ENCODE measurements at regions not wholly inside any gene's neighbourhood (a gene's known extent, or its start where the extent isn't known, plus 50 kb on each side); places are given as distances from the start of the nearest gene placed in this dataset.
A peak's percentile ranks its signal among the peaks of the same experiment; 100 is the strongest.

GRCh38 chr20:29299811-29300578, 1957.5 kb upstream of the DEFB115 start:
- intact Hi-C loops (cut with DNase I), result no loop called here
- TF ChIP-seq, protein P1, sequence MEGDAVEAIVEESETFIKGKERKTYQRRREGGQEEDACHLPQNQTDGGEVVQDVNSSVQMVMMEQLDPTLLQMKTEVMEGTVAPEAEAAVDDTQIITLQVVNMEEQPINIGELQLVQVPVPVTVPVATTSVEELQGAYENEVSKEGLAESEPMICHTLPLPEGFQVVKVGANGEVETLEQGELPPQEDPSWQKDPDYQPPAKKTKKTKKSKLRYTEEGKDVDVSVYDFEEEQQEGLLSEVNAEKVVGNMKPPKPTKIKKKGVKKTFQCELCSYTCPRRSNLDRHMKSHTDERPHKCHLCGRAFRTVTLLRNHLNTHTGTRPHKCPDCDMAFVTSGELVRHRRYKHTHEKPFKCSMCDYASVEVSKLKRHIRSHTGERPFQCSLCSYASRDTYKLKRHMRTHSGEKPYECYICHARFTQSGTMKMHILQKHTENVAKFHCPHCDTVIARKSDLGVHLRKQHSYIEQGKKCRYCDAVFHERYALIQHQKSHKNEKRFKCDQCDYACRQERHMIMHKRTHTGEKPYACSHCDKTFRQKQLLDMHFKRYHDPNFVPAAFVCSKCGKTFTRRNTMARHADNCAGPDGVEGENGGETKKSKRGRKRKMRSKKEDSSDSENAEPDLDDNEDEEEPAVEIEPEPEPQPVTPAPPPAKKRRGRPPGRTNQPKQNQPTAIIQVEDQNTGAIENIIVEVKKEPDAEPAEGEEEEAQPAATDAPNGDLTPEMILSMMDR (IDR thresholded peaks at IDR 0.05), result no peak
- Histone ChIP-seq H3K27ac (no peak overlapping the region), H3K27me3 (ENCODE audit: low read depth) (no peaks in the 10 kb centered on the region), H3K4me1 (no peaks in the 10 kb centered on the region), H3K4me3 (no peak overlapping the region), H3K9me3 (peaks cover 7% of the 10 kb centered on the region), H3K36me3 (no peaks in the 10 kb centered on the region)
- ATAC-seq, result peak in 1 of 2 donors; percentile 4
- no peak for DNase-seq

DNA sequence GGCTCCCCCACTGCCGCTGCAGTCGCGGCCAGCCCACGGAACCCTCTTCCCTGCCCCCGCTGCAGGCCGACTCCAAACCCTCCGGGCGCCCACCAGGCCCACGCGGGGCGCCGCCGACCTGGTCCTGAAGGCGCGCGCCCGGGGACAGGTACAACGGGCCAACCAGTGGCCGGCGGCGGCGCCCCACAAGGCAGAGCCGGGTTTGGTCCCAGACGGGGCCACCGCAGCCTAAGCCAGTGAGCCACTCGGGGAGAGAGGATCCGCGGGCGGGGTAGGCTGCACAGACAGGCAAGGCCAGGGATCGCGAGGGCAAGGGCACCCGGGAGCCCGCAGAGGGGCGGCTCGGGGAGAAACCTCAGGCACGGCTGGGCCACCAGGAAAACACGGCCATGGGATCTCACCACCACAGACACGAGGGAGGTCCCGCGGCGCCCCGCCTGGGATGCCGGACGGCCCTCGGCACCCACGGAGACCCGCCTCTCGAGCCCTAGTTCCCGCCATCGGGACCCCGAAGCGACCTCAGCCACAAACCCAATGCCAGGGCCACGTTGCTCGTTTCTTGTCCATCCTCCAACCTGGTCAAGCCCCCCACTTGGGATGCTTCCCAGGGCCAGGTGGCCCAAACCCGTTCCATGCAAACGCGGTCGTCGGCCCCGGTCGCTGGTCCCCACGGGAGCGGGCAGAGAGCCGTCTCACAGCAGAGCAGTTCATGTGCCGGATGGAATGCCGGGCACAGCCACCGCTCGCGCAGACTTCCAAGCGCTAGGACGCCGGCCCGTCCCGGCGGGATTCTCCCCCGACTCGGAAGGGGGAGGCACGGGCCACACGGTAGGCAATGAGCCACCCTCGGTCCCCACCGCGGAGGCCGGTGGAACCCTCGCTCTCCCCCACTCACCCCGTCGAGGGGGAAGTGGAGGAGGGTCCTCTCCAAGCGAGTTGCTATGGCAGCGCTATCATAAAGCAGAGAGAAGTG, 1956.6 kb upstream of the DEFB115 start:
- intact Hi-C loops (cut with DNase I), result no loop called here
- Histone ChIP-seq H3K9me3 (peaks cover 7% of the 10 kb centered on the region), H3K4me1 (no peaks in the 10 kb centered on the region), H3K4me3 (no peak overlapping the region), H3K27me3 (ENCODE audit: low read depth) (no peaks in the 10 kb centered on the region), H3K27ac (no peak overlapping the region), H3K36me3 (no peaks in the 10 kb centered on the region)
- TF ChIP-seq, protein P1 (IDR thresholded peaks at IDR 0.05), result no peak
- peak in 1 of 2 donors; percentile 40 for ATAC-seq
- DNase-seq, result no peak

DNA sequence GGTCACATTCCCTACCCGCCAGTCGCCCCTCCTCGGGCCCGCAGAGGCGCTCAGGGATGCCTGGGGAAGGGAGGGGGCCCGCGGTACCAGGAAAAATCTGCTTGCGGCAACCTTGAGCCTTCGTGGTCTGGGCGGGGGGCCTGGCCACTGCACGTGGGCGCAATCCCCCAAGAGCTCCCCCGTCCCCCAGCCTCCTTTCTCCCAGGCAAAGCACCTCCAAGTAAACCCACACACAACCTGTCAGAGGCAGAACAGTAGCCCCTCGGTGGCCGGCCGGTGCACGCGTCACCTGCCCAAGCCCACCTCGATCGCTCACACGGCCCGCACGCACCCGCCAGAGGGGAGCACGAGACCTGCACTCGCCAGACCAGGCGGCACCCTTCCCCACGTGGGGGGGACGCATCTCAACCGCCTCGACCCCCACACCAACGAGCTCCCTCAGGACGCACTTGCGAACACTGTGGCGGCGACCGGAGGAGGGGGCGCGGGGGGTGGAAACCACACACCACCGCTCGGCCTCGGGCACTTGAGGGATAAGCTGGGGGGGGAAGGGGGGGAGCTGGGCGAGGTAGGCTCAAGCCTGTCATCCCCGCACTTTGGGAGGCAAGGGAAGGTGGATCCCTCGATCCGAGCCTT, 1955.7 kb upstream of the DEFB115 start:
- intact Hi-C loops (cut with DNase I), result no loop called here
- Histone ChIP-seq H3K36me3 (no peaks in the 10 kb centered on the region), H3K4me3 (no peak overlapping the region), H3K4me1 (no peaks in the 10 kb centered on the region), H3K27ac (no peak overlapping the region), H3K9me3 (peaks cover 7% of the 10 kb centered on the region), H3K27me3 (ENCODE audit: low read depth) (no peaks in the 10 kb centered on the region)
- ATAC-seq (peak in 1 of 2 donors; percentile 19), DNase-seq (no peak)
- TF ChIP-seq, protein P1 (IDR thresholded peaks at IDR 0.05), result no peak

DNA sequence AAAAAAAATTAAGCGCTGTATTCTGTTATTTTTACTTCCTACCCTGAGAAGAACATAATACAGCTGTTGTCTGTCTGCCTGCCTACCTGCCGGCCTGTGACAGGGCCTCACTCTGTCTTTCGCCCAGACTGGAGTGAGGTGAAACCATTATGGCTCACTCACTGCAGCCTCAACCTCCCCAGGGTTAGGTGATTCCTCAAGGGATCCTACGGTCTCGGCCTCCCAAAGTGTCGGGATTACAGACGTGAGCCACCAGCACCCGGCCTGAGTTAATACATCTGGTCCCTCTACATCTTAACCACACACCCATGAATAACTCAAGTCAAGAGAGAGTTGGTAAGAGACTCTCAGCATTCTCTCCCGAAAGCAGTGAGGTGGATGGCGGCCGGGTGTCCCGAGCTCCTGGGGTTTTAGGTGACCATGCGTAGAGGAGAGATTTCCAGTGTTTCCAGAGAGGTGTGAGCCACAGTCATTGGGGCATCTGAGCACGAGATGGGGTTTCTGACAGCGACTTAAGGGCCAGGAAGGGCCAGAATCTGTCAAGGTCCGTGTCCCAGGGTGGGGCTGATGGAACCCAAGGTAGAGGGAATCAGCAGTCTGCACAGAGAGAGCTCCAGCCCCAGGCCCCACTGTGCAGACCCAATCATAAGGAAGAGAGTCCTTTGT, 1954.4 kb upstream of the DEFB115 start:
- no peaks in the 10 kb centered on the region for H3K4me1 ChIP-seq
- H3K9me3 ChIP-seq, result peaks cover 7% of the 10 kb centered on the region
- no peak for ATAC-seq
- no peaks in the 10 kb centered on the region for H3K36me3 ChIP-seq
- H3K27ac ChIP-seq, result no peak overlapping the region
- no peak overlapping the region for H3K4me3 ChIP-seq
- no peaks in the 10 kb centered on the region for H3K27me3 ChIP-seq (ENCODE audit: low read depth)
- intact Hi-C loops (cut with DNase I), result no loop called here
- TF ChIP-seq, protein P1 (IDR thresholded peaks at IDR 0.05), result no peak
- DNase-seq, result no peak

All from lower lobe of right lung (tissue), 2 donors.